HepG2 (cell line): ENCODE measurements at regions not wholly inside any gene's neighbourhood (a gene's known extent, or its start where the extent isn't known, plus 50 kb on each side); places are given as distances from the start of the nearest gene placed in this dataset.

Source experiments
- ARID3A ChIP-seq: IDR thresholded peaks from 2 replicates; pipeline ENCODE4 v1.6.1; 2012; ENCODE audit warnings: low read depth, low read length, improper control_type of control experiment
- HDAC6 ChIP-seq: fragments of 200-600 bp; sonication (generic); IDR thresholded peaks from 2 replicates; pipeline ENCODE4 v1.7.0; 2017; ENCODE audit warnings: mild to moderate bottlenecking, antibody characterized with exemption, low read length, low read depth
- MNT ChIP-seq: fragments of 450-650 bp; IDR thresholded peaks from 2 replicates; pipeline ENCODE4 v1.6.1; 2016
- NPAS2 ChIP-seq: sonication (generic); formaldehyde crosslinking; IDR thresholded peaks from 2 replicates; pipeline ENCODE4 v1.8.0; 2022; ENCODE audit warnings: mild to moderate bottlenecking, missing genetic modification reagents, borderline replicate concordance
- POLR2A ChIP-seq, 2 experiments: IDR thresholded peaks; 2 replicates each; pipeline ENCODE4 v1.6.1; 2011; ENCODE audit warnings: low read depth in 2 of 2, low read length in 2 of 2, mild to moderate bottlenecking in 1 of 2, moderate library complexity in 1 of 2; ENCODE audit not compliant: insufficient read depth in 1 of 2
- RBM39 ChIP-seq: fragments of 200-400 bp; formaldehyde crosslinking; IDR thresholded peaks from one replicate; pipeline ENCODE4 v1.6.1; 2018; ENCODE audit warnings: antibody characterized with exemption, mild to moderate bottlenecking, low read depth, low read length; ENCODE audit not compliant: poor library complexity, severe bottlenecking
- RFX5 ChIP-seq: IDR thresholded peaks from 2 replicates; pipeline ENCODE4 v1.6.1; 2011; ENCODE audit warnings: low read depth, low read length, improper control_type of control experiment
- THAP7 ChIP-seq: sonication (generic); formaldehyde crosslinking; IDR thresholded peaks from 2 replicates; pipeline ENCODE4 v1.8.1; 2023; ENCODE audit warnings: mild to moderate bottlenecking, missing genetic modification reagents
- ZNF24 ChIP-seq: fragments of 450-650 bp; IDR thresholded peaks from 2 replicates; pipeline ENCODE4 v1.6.1; 2017; ENCODE audit warnings: antibody characterized with exemption, mild to moderate bottlenecking
- ZZZ3 ChIP-seq: sonication (generic); formaldehyde crosslinking; IDR thresholded peaks from 2 replicates; pipeline ENCODE4 v1.4.0; 2020; ENCODE audit warnings: missing genetic modification reagents, mild to moderate bottlenecking, borderline replicate concordance
- TF ChIP-seq, protein P1 (sequence below), 2 experiments: sonication (generic) in 1 of 2; formaldehyde crosslinking in 1 of 2; IDR thresholded peaks; 2 replicates each; pipeline versions ENCODE4 v1.4.0 to v1.6.1; 2016 to 2020; ENCODE audit warnings: borderline replicate concordance in 1 of 2, low read depth in 1 of 2, mild to moderate bottlenecking in 1 of 2, missing genetic modification reagents in 1 of 2
- TF ChIP-seq, protein P2 (sequence below): sonication (generic); formaldehyde crosslinking; conservative IDR thresholded peaks from 2 replicates; pipeline ENCODE4 v1.4.0; 2020; ENCODE audit warnings: missing genetic modification reagents
- TF ChIP-seq, protein P3 (sequence below): IDR thresholded peaks from 2 replicates; pipeline ENCODE4 v1.6.1; 2016; ENCODE audit warnings: mild to moderate bottlenecking

DNA sequence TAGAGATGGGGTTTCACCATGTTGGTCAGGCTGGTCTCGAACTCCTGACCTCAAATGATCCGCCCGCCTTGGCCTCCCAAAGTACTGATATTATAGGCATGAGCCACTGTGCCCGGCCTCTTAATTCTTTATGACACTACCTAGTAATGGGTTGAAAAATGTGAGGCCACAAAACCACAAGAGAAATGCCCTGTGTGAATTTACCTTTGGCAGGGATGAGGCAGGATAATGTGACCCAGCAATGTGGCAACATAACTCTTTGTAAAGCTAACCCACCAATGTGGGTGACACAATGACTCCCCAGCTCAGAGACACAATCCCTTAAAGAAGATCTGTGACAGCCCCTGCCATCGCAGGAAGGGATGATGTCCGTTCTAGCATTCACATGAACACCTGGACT is 533.1 kb downstream of the KLF5 start:
- TF ChIP-seq, protein P1, sequence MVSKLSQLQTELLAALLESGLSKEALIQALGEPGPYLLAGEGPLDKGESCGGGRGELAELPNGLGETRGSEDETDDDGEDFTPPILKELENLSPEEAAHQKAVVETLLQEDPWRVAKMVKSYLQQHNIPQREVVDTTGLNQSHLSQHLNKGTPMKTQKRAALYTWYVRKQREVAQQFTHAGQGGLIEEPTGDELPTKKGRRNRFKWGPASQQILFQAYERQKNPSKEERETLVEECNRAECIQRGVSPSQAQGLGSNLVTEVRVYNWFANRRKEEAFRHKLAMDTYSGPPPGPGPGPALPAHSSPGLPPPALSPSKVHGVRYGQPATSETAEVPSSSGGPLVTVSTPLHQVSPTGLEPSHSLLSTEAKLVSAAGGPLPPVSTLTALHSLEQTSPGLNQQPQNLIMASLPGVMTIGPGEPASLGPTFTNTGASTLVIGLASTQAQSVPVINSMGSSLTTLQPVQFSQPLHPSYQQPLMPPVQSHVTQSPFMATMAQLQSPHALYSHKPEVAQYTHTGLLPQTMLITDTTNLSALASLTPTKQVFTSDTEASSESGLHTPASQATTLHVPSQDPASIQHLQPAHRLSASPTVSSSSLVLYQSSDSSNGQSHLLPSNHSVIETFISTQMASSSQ (IDR thresholded peaks at IDR 0.05; ENCODE audit: low read depth), result no peak
- TF ChIP-seq, protein P1 (CRISPR knock-in tag; IDR thresholded peaks at IDR 0.05; ENCODE audit: borderline replicate concordance), result no peak
- no peak for TF ChIP-seq RFX5
- TF ChIP-seq HDAC6, result no peak
- TF ChIP-seq, protein P2, sequence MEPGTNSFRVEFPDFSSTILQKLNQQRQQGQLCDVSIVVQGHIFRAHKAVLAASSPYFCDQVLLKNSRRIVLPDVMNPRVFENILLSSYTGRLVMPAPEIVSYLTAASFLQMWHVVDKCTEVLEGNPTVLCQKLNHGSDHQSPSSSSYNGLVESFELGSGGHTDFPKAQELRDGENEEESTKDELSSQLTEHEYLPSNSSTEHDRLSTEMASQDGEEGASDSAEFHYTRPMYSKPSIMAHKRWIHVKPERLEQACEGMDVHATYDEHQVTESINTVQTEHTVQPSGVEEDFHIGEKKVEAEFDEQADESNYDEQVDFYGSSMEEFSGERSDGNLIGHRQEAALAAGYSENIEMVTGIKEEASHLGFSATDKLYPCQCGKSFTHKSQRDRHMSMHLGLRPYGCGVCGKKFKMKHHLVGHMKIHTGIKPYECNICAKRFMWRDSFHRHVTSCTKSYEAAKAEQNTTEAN (CRISPR knock-in tag), result no peak
- no peak for TF ChIP-seq ARID3A
- TF ChIP-seq POLR2A (IDR thresholded peaks at IDR 0.05; ENCODE audit: insufficient read depth in 1 of 2, low read depth in 2 of 2, low read length in 2 of 2), result no peak
- TF ChIP-seq, protein P3, sequence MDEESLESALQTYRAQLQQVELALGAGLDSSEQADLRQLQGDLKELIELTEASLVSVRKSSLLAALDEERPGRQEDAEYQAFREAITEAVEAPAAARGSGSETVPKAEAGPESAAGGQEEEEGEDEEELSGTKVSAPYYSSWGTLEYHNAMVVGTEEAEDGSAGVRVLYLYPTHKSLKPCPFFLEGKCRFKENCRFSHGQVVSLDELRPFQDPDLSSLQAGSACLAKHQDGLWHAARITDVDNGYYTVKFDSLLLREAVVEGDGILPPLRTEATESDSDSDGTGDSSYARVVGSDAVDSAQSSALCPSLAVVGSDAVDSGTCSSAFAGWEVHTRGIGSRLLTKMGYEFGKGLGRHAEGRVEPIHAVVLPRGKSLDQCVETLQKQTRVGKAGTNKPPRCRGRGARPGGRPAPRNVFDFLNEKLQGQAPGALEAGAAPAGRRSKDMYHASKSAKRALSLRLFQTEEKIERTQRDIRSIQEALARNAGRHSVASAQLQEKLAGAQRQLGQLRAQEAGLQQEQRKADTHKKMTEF (CRISPR knock-in tag), result no peak
- TF ChIP-seq ZZZ3, result no peak
- no peak for TF ChIP-seq RBM39
- TF ChIP-seq NPAS2 (CRISPR knock-in tag), result no peak
- TF ChIP-seq THAP7 (CRISPR knock-in tag), result no peak
- no peak for TF ChIP-seq MNT
- no peak for TF ChIP-seq ZNF24
